Sigmoid colon (tissue), 6 donors: ENCODE measurements at regions not wholly inside any gene's neighbourhood (a gene's known extent, or its start where the extent isn't known, plus 50 kb on each side); places are given as distances from the start of the nearest gene placed in this dataset.
A peak's percentile ranks its signal among the peaks of the same experiment; 100 is the strongest.

Experiments
- DNase-seq: peaks from one replicate; pipeline ENCODE4 v3.0.0-alpha.2; 2019
- H3K27ac ChIP-seq, 4 donors: fragments of 200-600 bp; sonication (generic); one replicate each; pipeline ENCODE4 v1.5.1; 2016 to 2019; ENCODE audit warnings: mild to moderate bottlenecking in 1 of 4
- H3K27me3 ChIP-seq, 3 donors: fragments of 200-600 bp; sonication (generic); one replicate each; pipeline ENCODE4 v1.5.1; 2019; ENCODE audit warnings: mild to moderate bottlenecking in 1 of 3
- H3K36me3 ChIP-seq, 4 donors: fragments of 200-600 bp; sonication (generic); one replicate each; pipeline ENCODE4 v1.5.1; 2016 to 2019
- H3K4me1 ChIP-seq, 4 donors: fragments of 200-600 bp; sonication (generic); one replicate each; pipeline ENCODE4 v1.5.1; 2017 to 2019
- H3K4me3 ChIP-seq, 4 donors: fragments of 200-600 bp; sonication (generic); one replicate each; pipeline ENCODE4 v1.5.1; 2017 to 2019; ENCODE audit warnings: mild to moderate bottlenecking in 2 of 4, moderate library complexity in 1 of 4
- H3K9me3 ChIP-seq, 4 donors: fragments of 200-600 bp in 3 of 4; sonication (generic) in 3 of 4; one replicate each; pipeline versions ENCODE4 v1.5.1 to v1.6.1; 2013 to 2019
- CTCF ChIP-seq, 4 experiments: fragments of 450-650 bp in 3 of 4; fragments of 200-600 bp in 1 of 4; IDR thresholded peaks; one replicate each; pipeline ENCODE4 v1.5.1; 2016 to 2019; ENCODE audit warnings: antibody characterized with exemption in 4 of 4, mild to moderate bottlenecking in 3 of 4, moderate library complexity in 2 of 4
- EP300 ChIP-seq, 4 donors: sonication (generic); formaldehyde crosslinking; IDR thresholded peaks; one replicate each; pipeline ENCODE4 v1.6.1; 2017; ENCODE audit warnings: antibody characterized with exemption in 4 of 4
- POLR2A ChIP-seq, 2 donors: fragments of 450-650 bp; IDR thresholded peaks; one replicate each; pipeline ENCODE4 v1.6.1; 2016; ENCODE audit warnings: antibody characterized with exemption in 2 of 2, mild to moderate bottlenecking in 2 of 2, moderate library complexity in 2 of 2
- POLR2AphosphoS5 ChIP-seq, 4 donors: sonication (generic); formaldehyde crosslinking; IDR thresholded peaks; one replicate each; pipeline ENCODE4 v1.6.1; 2017; ENCODE audit warnings: antibody characterized with exemption in 4 of 4
- WGBS, 2 donors: extraction: QIAGEN DNeasy Blood & Tissue Kit; methylation state at CpG; one replicate each; pipeline ENCODE4 v1.1.7; 2013; 5-methylcytosine and 5-hydroxymethylcytosine counted together
- intact Hi-C: fragments of 100-400 bp; cut with DNase I; formaldehyde crosslinking; loops from one replicate; pipeline ENCODE4 v1.15.1; 2023
- donor health status: healthy with polysubstance abuse.
- donor health status: healthy.

DNA sequence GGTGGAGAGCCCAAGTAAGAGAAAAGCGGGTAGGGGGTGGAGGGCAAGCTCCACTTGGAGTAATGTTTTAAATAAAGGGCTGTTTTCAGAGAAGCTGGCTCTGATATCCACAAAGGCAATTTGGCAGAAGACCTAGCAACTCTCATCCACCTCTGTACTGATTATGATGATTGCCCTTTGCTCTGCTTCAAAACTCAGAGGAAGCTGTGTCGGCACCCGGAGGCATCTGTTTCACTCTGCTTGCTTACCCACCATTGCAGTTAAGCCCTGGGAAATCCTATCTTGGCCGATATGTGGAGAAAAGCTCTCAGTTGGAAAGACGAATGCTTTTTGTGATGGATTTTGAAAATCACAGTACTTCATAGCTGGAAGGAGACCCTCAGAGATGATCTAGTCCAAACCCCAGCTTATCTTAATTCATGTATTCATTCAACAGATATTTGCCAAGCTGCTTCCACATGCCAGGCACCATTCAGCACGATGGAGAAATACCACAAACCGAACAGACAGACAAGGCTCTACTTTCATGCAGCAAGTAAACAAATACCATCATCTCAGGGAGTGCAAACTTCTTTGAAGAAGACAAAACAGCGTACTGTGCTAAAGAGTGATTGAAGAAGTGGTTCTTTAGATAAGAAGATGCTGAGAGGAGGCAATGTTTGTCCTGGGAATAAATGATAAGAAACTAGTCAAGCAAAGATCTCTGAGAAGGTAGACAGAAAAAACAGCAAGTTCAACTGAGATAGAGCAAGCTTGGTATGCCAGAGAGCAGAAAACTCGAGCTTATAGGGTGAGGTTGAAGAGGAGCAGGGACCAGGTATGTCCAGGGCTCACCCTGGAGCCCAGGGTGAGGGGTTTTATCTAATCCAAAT lies 140.4 kb upstream of the SPDL1 start:
- H3K4me1 ChIP-seq, result peaks cover 0 to 40% (median 25%) of the 10 kb centered on the region in 4 donors
- 52 to 63% methylated on average over 9 of the region's 9 CpGs for WGBS, 2 donors
- DNase-seq, result no peak

DNA sequence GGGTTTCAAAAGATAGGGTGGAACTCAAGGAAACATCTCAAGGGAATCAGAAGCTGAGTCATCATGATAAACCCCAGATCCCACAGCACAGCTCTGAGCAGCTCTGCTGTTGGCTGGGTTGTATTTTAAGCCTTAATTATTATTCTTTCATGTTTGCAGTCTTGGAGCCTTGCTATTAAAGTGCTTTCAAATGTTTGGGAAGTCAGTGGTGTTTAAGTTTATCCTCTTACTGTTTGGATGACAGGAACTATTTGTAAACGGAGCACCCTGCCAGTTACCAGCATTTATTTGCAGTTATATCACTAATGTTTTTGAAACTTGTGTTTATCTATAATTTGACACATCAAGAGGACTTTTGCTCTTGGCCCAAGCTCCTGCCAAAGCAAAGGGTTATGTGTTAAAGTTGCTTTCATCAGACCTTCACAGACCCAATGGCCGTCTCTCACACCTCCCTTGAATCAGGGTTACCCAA lies 141.1 kb upstream of the SPDL1 start:
- Histone ChIP-seq H3K4me1 (peaks cover 0 to 40% (median 25%) of the 10 kb centered on the region in 4 donors), H3K27me3 (no peaks in the 10 kb centered on the region), H3K9me3 (no peaks in the 10 kb centered on the region), H3K27ac (peak overlapping the region; percentile 30 to 53 (median 42)), H3K4me3 (no peak overlapping the region), H3K36me3 (no peaks in the 10 kb centered on the region)
- WGBS, 2 donors, result 49 to 56% methylated on average over 2 of the region's 2 CpGs
- intact Hi-C loops, result no loop called here
- DNase-seq, result no peak
- TF ChIP-seq POLR2A (IDR thresholded peaks at IDR 0.05) (no peak), POLR2AphosphoS5 (IDR thresholded peaks at IDR 0.05) (peak in 2 of 4 donors; percentile 46 to 50)

More for the DNA sequence above, 140.4 kb upstream of the SPDL1 start:
- Histone ChIP-seq H3K27ac (peak overlapping the region; percentile 30 to 53 (median 42)), H3K36me3 (no peaks in the 10 kb centered on the region), H3K9me3 (no peaks in the 10 kb centered on the region), H3K27me3 (no peaks in the 10 kb centered on the region), H3K4me3 (no peak overlapping the region)
- TF ChIP-seq POLR2A (IDR thresholded peaks at IDR 0.05) (no peak), EP300 (IDR thresholded peaks at IDR 0.05) (no peak), CTCF (IDR thresholded peaks at IDR 0.05) (no peak), POLR2AphosphoS5 (IDR thresholded peaks at IDR 0.05) (no peak)
- intact Hi-C loops, result no loop called here

DNA sequence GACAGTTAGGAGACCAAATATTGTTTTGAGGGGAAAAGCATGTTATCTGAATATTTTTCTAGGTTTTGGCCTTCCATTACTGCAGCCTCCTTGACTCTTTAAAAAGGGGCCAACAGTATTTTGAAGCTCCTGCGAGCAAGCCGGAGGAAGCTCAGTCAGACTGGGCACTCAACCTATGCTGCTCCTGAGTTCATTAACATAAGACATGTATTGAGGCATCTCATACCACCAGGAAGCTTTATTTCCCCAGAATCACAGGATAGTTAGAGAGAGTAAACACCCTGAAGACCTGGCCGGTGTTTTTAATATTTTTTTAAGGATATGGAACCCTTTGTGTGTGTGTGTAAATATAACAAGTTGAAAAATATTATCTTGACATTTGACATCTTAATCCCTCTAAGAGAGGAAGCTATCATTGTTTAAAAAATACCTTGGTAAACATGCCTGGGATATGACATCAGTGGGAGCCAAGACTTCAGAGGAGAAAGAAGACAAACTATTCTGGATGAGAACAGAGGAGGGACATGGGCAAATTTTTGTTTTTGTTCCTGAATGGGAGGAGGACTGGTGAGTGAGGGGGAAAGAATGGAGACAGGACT lies 139.3 kb upstream of the SLIT3 start:
- Histone ChIP-seq H3K27me3 (no peaks in the 10 kb centered on the region), H3K4me3 (no peak overlapping the region), H3K9me3 (no peaks in the 10 kb centered on the region), H3K27ac (no peak overlapping the region), H3K4me1 (peaks cover 0 to 44% (median 25%) of the 10 kb centered on the region in 4 donors), H3K36me3 (no peaks in the 10 kb centered on the region)
- WGBS, 2 donors, result 43 to 61% methylated on average over 3 of the region's 3 CpGs
- intact Hi-C loops, result no loop called here
- no peak for TF ChIP-seq CTCF (IDR thresholded peaks at IDR 0.05)
- no peak for TF ChIP-seq EP300 (IDR thresholded peaks at IDR 0.05)
- TF ChIP-seq POLR2A (IDR thresholded peaks at IDR 0.05), result no peak
- TF ChIP-seq POLR2AphosphoS5 (IDR thresholded peaks at IDR 0.05), result no peak
- DNase-seq, result no peak

- 39 to 74% methylated on average over 4 of the region's 4 CpGs for WGBS, 2 donors
- TF ChIP-seq CTCF (IDR thresholded peaks at IDR 0.05), result no peak
- no peak for TF ChIP-seq POLR2A (IDR thresholded peaks at IDR 0.05)
- peak in 2 of 4 donors; percentile 26 to 43 for TF ChIP-seq POLR2AphosphoS5 (IDR thresholded peaks at IDR 0.05)
- TF ChIP-seq EP300 (IDR thresholded peaks at IDR 0.05), result no peak
These were observed 138.4 kb upstream of the SLIT3 start for GRCh38 chr5:169439362-169439761.

More at GRCh38 chr5:169439362-169439761, 138.4 kb upstream of the SLIT3 start:
- Histone ChIP-seq H3K4me3 (no peak overlapping the region), H3K9me3 (no peaks in the 10 kb centered on the region), H3K36me3 (no peaks in the 10 kb centered on the region), H3K27me3 (no peaks in the 10 kb centered on the region), H3K4me1 (peaks cover 0 to 44% (median 25%) of the 10 kb centered on the region in 4 donors), H3K27ac (no peak overlapping the region)
- intact Hi-C loops, result no loop called here
- no peak for DNase-seq
